ENCODE measurements at regions not wholly inside any gene's neighbourhood (a gene's known extent, or its start where the extent isn't known, plus 50 kb on each side); places are given as distances from the start of the nearest gene placed in this dataset.

- TF ChIP-seq CTCF (IDR thresholded peaks at IDR 0.05; ENCODE audit: insufficient read depth, low read depth, low read length) = no peak
- no peak for TF ChIP-seq EZH2 (IDR thresholded peaks at IDR 0.05; ENCODE audit: insufficient read depth, low read length)
Observed at GRCh38 chr3:144343777-144344176, 372.2 kb downstream of the DIPK2A start.

Data from astrocyte (in vitro differentiated cells and primary cell).